DOHH2 (cell line): ENCODE measurements at regions not wholly inside any gene's neighbourhood (a gene's known extent, or its start where the extent isn't known, plus 50 kb on each side); places are given as distances from the start of the nearest gene placed in this dataset.

ENCODE experiments used
- CTCF ChIP-seq: fragments of 200-600 bp; sonication (generic); IDR thresholded peaks from one replicate; pipeline ENCODE4 v1.5.1; 2014; ENCODE audit warnings: antibody characterized with exemption, mild to moderate bottlenecking, low read depth, low read length; ENCODE audit not compliant: poor library complexity, severe bottlenecking
- EZH2phosphoT487 ChIP-seq: fragments of 200-600 bp; sonication (generic); IDR thresholded peaks from 2 replicates; pipeline ENCODE4 v1.6.1; 2017; ENCODE audit warnings: borderline replicate concordance, mild to moderate bottlenecking, antibody characterized with exemption, low read length, moderate library complexity, mixed read lengths

GRCh38 chr2:203811491-203812221, 55.9 kb upstream of the CTLA4 start:
- no peak for TF ChIP-seq CTCF
- TF ChIP-seq EZH2phosphoT487: no peak
